Activated CD4-positive, alpha-beta T cell treated with anti-CD3 and anti-CD28 coated beads, Interleukin-2, amount 10 ng/mL, durations not matched to agents 24 days and 14 days (primary cell): ENCODE measurements at regions not wholly inside any gene's neighbourhood (a gene's known extent, or its start where the extent isn't known, plus 50 kb on each side); places are given as distances from the start of the nearest gene placed in this dataset.
"Not testable (repeated sequence)": the region's sequence is repeated elsewhere in the genome, so short reads cannot be mapped to it uniquely, and the experiment has no call there.

Source experiments
- DNase-seq: peaks from one replicate; pipeline ENCODE4 v3.0.0; 2022
- H3K27ac Mint-ChIP-seq: one replicate; pipeline ENCODE4 v1.8.0; 2022; ENCODE audit warnings: mild to moderate bottlenecking, mixed read lengths
- H3K27me3 Mint-ChIP-seq: one replicate; pipeline ENCODE4 v1.8.0; 2022; ENCODE audit warnings: mixed read lengths
- H3K36me3 Mint-ChIP-seq: one replicate; pipeline ENCODE4 v1.8.0; 2022; ENCODE audit warnings: low read depth, mild to moderate bottlenecking, mixed read lengths
- H3K4me1 Mint-ChIP-seq: one replicate; pipeline ENCODE4 v1.8.0; 2021; ENCODE audit warnings: mixed read lengths
- H3K4me3 Mint-ChIP-seq: one replicate; pipeline ENCODE4 v1.8.0; 2022; ENCODE audit warnings: mild to moderate bottlenecking, moderate library complexity, mixed read lengths
- H3K9me3 Mint-ChIP-seq: one replicate; pipeline ENCODE4 v1.8.0; 2021; ENCODE audit warnings: mixed read lengths
- intact Hi-C: fragments of 100-400 bp; cut with micrococcal nuclease; formaldehyde crosslinking; loops from one replicate; pipeline ENCODE4 v1.15.1; 2023

GRCh38 chr4:170990989-170991589 lies 822.1 kb upstream of the GALNTL6 start:
- intact Hi-C loops: no loop called here
- no peaks in the 10 kb centered on the region for H3K27me3 Mint-ChIP-seq
- H3K36me3 Mint-ChIP-seq: no peaks in the 10 kb centered on the region
- no peaks in the 10 kb centered on the region for H3K4me1 Mint-ChIP-seq
- DNase-seq: no peak
- H3K4me3 Mint-ChIP-seq: no peak overlapping the region
- H3K27ac Mint-ChIP-seq: no peak overlapping the region
- no peaks in the 10 kb centered on the region for H3K9me3 Mint-ChIP-seq

DNA sequence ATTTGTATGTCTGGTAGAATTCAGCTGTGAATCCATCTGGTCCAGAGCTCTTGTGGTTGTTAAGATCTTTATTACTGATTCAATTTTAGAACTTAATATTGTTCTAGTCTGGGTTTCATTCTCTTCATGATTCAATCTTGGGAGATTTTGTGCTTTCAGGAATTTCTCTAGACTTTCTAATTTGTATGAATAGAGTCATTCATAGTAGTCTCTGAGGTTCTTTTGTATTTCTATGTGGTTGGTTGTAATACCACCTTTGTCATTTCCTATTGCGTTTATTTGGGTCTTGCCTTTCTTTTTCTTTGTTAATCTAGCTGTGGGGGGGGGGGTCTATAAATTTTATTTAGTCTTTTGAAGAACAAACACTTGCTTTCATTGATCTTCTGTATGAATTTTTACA lies 824.8 kb upstream of the GALNTL6 start:
- Mint-ChIP-seq H3K4me1 (no peaks in the 10 kb centered on the region), H3K9me3 (no peaks in the 10 kb centered on the region), H3K36me3 (no peaks in the 10 kb centered on the region), H3K27ac (no peak overlapping the region), H3K27me3 (no peaks in the 10 kb centered on the region), H3K4me3 (no peak overlapping the region)
- no peak for DNase-seq
- intact Hi-C loops: no loop called here

DNA sequence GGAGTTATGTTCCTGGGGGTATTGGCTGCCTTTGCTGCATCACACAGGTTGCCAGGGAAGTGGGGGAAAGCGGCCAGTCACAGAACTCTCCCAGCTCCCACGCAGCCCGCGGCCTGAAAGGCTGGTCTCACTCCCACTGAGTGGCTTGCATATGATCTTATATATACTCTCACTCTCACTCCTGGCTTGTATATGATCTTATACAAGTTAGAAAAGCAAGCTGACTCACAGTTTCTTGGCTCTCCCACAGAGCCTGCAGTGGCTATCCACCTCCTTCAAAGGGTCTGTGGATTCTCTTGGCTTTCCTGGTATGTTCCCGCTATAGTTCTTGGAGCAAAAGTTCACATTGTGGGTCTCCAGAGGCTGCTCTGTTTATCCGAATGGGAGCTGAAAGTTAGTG lies 833.5 kb upstream of the GALNTL6 start:
- no peaks in the 10 kb centered on the region for H3K36me3 Mint-ChIP-seq
- H3K27me3 Mint-ChIP-seq: no peaks in the 10 kb centered on the region
- no peaks in the 10 kb centered on the region for H3K4me1 Mint-ChIP-seq
- H3K4me3 Mint-ChIP-seq: no peak overlapping the region
- H3K9me3 Mint-ChIP-seq: no peaks in the 10 kb centered on the region
- no peak overlapping the region for H3K27ac Mint-ChIP-seq
- intact Hi-C loops: no loop called here
- DNase-seq: no peak

GRCh38 chr4:170978990-170979389 lies 834.2 kb upstream of the GALNTL6 start:
- Mint-ChIP-seq H3K27me3 (no peaks in the 10 kb centered on the region), H3K27ac (no peak overlapping the region), H3K36me3 (no peaks in the 10 kb centered on the region), H3K4me1 (no peaks in the 10 kb centered on the region), H3K9me3 (no peaks in the 10 kb centered on the region), H3K4me3 (no peak overlapping the region)
- DNase-seq: no peak
- intact Hi-C loops: no loop called here

- Mint-ChIP-seq H3K36me3 (no peaks in the 10 kb centered on the region), H3K27me3 (no peaks in the 10 kb centered on the region), H3K4me1 (no peaks in the 10 kb centered on the region), H3K4me3 (no peak overlapping the region), H3K9me3 (no peaks in the 10 kb centered on the region), H3K27ac (no peak overlapping the region)
- DNase-seq: no peak
- intact Hi-C loops: no loop called here
These were observed 859.3 kb upstream of the AADAT start for GRCh38 chr4:170949084-170949483.

- intact Hi-C loops: no loop called here
- Mint-ChIP-seq H3K27me3 (no peaks in the 10 kb centered on the region), H3K36me3 (no peaks in the 10 kb centered on the region), H3K4me1 (no peaks in the 10 kb centered on the region), H3K27ac (no peak overlapping the region), H3K4me3 (no peak overlapping the region), H3K9me3 (peaks cover 8% of the 10 kb centered on the region)
- no peak for DNase-seq
These were observed 850.4 kb upstream of the AADAT start for GRCh38 chr4:170940043-170940724.

GRCh38 chr4:170938588-170938987 lies 848.8 kb upstream of the AADAT start:
- no peak overlapping the region for H3K27ac Mint-ChIP-seq
- peaks cover 8% of the 10 kb centered on the region for H3K9me3 Mint-ChIP-seq
- no peak for DNase-seq

GRCh38 chr4:170931321-170931720 lies 841.6 kb upstream of the AADAT start:
- intact Hi-C loops: no loop called here
- Mint-ChIP-seq H3K4me1 (no peaks in the 10 kb centered on the region), H3K27ac (no peak overlapping the region), H3K9me3 (no peaks in the 10 kb centered on the region), H3K27me3 (no peaks in the 10 kb centered on the region), H3K36me3 (no peaks in the 10 kb centered on the region), H3K4me3 (no peak overlapping the region)
- no peak for DNase-seq

More at GRCh38 chr4:170938588-170938987, 848.8 kb upstream of the AADAT start:
- H3K4me1 Mint-ChIP-seq: no peaks in the 10 kb centered on the region
- H3K27me3 Mint-ChIP-seq: no peaks in the 10 kb centered on the region
- intact Hi-C loops: no loop called here
- no peak overlapping the region for H3K4me3 Mint-ChIP-seq
- H3K36me3 Mint-ChIP-seq: no peaks in the 10 kb centered on the region

DNA sequence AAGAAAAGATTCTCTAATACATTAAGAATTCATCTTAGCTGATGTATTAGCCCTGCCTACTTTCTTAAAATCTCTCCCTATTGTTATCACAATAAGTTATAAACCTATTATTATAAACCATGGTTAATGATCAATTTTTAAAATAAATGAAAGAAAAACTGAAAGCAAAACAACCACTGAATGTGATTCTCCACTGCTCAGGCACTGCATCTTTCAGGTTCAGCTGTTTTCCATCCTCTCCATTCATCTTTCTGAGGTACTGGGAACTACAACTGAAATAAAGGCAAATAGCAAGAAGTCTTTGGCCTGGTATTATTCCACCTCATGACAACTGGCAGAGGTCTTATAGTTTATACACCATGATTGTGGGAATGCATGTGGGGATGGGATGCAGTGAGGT lies 798.9 kb upstream of the AADAT start:
- DNase-seq: no peak
- Mint-ChIP-seq H3K4me3 (no peak overlapping the region), H3K9me3 (no peaks in the 10 kb centered on the region)

DNA sequence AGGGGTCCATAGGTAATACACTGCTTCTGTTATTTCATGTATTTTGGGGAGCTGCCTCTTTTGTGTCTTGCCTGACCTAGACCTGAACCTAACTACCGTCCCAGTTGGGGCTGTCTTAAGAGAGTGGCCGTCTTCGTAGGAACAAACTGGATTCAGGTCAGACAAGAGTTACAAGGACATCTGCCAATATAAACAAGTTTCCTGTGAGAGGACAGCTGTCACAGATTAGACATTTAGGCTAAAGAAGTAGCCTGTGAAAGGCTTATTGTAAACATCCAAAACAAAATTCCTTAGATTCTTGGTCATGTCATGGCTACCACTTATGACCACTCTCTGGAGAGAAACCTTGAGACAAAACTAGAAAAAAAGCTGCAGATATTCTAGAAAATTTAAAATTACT lies 797.6 kb upstream of the AADAT start:
- H3K27me3 Mint-ChIP-seq: no peaks in the 10 kb centered on the region
- no peaks in the 10 kb centered on the region for H3K36me3 Mint-ChIP-seq
- no peak for DNase-seq
- H3K27ac Mint-ChIP-seq: no peak overlapping the region
- H3K4me3 Mint-ChIP-seq: no peak overlapping the region
- H3K4me1 Mint-ChIP-seq: no peaks in the 10 kb centered on the region
- intact Hi-C loops: no loop called here
- no peaks in the 10 kb centered on the region for H3K9me3 Mint-ChIP-seq

More for the DNA sequence above, 798.9 kb upstream of the AADAT start:
- intact Hi-C loops: no loop called here
- no peaks in the 10 kb centered on the region for H3K36me3 Mint-ChIP-seq
- H3K4me1 Mint-ChIP-seq: no peaks in the 10 kb centered on the region
- H3K27ac Mint-ChIP-seq: no peak overlapping the region
- no peaks in the 10 kb centered on the region for H3K27me3 Mint-ChIP-seq

- no peaks in the 10 kb centered on the region for H3K9me3 Mint-ChIP-seq
- no peak for DNase-seq
- no peak overlapping the region for H3K27ac Mint-ChIP-seq
These were observed 795.3 kb upstream of the AADAT start for GRCh38 chr4:170884969-170885570.

GRCh38 chr4:170881646-170882045 lies 791.9 kb upstream of the AADAT start:
- H3K4me1 Mint-ChIP-seq, H3K36me3 Mint-ChIP-seq, H3K27ac Mint-ChIP-seq, H3K4me3 Mint-ChIP-seq, intact Hi-C loops, H3K9me3 Mint-ChIP-seq, DNase-seq, H3K27me3 Mint-ChIP-seq: not testable (repeated sequence)

More at GRCh38 chr4:170884969-170885570, 795.3 kb upstream of the AADAT start:
- Mint-ChIP-seq H3K36me3 (no peaks in the 10 kb centered on the region), H3K4me1 (no peaks in the 10 kb centered on the region), H3K4me3 (no peak overlapping the region), H3K27me3 (no peaks in the 10 kb centered on the region)
- intact Hi-C loops: no loop called here

DNA sequence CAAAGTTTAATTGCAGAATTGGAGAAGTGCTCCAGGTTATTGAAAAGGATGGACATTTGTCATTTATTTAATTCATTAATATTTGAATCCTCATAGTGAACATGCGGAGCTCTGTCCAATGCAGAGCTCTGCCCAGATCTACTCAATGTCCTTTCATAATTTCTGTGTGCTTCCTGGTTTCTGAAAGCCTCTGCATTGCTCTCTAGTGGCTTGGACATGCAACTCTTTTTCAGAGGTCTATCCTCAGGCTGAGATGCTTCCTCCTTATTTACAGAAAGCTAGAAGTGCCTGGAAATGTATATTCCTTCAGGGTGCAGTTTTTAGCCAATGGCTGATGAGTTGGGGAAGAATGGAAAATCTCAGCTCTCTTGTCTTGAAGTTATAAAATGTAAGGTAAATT lies 786.1 kb upstream of the AADAT start:
- no peaks in the 10 kb centered on the region for H3K4me1 Mint-ChIP-seq
- no peak for DNase-seq
- H3K9me3 Mint-ChIP-seq: no peaks in the 10 kb centered on the region
- intact Hi-C loops: no loop called here
- no peak overlapping the region for H3K4me3 Mint-ChIP-seq
- no peaks in the 10 kb centered on the region for H3K36me3 Mint-ChIP-seq
- H3K27ac Mint-ChIP-seq: no peak overlapping the region
- H3K27me3 Mint-ChIP-seq: no peaks in the 10 kb centered on the region

- no peaks in the 10 kb centered on the region for H3K4me1 Mint-ChIP-seq
- H3K36me3 Mint-ChIP-seq: no peaks in the 10 kb centered on the region
- H3K4me3 Mint-ChIP-seq: no peak overlapping the region
- no peaks in the 10 kb centered on the region for H3K9me3 Mint-ChIP-seq
- intact Hi-C loops: no loop called here
- no peaks in the 10 kb centered on the region for H3K27me3 Mint-ChIP-seq
- DNase-seq: no peak
- H3K27ac Mint-ChIP-seq: no peak overlapping the region
These were observed 783.0 kb upstream of the AADAT start for GRCh38 chr4:170872794-170873193.
